ENCODE measurements at regions not wholly inside any gene's neighbourhood (a gene's known extent, or its start where the extent isn't known, plus 50 kb on each side); places are given as distances from the start of the nearest gene placed in this dataset.

DNA sequence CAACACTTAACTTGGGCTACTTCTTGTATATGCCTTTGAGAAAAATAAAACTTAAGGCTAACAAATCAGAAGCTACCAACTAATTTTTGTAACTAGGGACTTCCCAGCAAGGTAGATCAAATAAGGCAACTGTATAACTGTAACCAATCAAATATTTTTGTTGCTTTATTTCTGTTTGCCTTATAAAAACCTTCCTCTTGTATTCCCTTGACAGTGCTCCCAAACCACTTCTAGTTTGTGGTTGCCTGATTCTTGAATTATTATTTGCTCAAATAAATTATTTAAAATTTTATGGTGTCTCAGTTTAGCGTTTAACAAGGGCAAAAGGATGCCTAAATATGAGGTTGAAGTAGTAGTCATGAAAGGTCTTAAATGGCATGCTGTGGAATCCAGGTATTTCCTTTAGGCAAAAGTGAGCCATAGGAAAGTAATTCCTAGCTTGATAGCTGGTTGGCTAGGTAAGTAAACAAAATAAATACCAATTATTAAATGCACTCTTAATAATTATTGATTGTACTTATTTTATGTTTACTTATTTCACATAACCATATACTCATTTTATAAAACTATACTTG, 632.6 kb downstream of the RPL10L start:
- no peak for TF ChIP-seq NR2C1 (IDR thresholded peaks at IDR 0.05)
- TF ChIP-seq NR2C1 (tag; IDR thresholded peaks at IDR 0.05) = no peak
- no peak for TF ChIP-seq ID3 (CRISPR knock-in tag; IDR thresholded peaks at IDR 0.05)
- TF ChIP-seq ID3 (tag; IDR thresholded peaks at IDR 0.05) = no peak
- no peak for TF ChIP-seq CTCF (IDR thresholded peaks at IDR 0.05 in 2 of 3, conservative IDR thresholded peaks at IDR 0.05 in 1 of 3; ENCODE audit: insufficient read depth in 2 of 3, low read depth in 1 of 3, low read length in 3 of 3)
- TF ChIP-seq, protein P1, sequence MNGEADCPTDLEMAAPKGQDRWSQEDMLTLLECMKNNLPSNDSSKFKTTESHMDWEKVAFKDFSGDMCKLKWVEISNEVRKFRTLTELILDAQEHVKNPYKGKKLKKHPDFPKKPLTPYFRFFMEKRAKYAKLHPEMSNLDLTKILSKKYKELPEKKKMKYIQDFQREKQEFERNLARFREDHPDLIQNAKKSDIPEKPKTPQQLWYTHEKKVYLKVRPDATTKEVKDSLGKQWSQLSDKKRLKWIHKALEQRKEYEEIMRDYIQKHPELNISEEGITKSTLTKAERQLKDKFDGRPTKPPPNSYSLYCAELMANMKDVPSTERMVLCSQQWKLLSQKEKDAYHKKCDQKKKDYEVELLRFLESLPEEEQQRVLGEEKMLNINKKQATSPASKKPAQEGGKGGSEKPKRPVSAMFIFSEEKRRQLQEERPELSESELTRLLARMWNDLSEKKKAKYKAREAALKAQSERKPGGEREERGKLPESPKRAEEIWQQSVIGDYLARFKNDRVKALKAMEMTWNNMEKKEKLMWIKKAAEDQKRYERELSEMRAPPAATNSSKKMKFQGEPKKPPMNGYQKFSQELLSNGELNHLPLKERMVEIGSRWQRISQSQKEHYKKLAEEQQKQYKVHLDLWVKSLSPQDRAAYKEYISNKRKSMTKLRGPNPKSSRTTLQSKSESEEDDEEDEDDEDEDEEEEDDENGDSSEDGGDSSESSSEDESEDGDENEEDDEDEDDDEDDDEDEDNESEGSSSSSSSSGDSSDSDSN (IDR thresholded peaks at IDR 0.05; ENCODE audit: borderline replicate concordance in 1 of 2, low read depth in 2 of 2, low read length in 2 of 2) = no peak
- TF ChIP-seq, protein P2, sequence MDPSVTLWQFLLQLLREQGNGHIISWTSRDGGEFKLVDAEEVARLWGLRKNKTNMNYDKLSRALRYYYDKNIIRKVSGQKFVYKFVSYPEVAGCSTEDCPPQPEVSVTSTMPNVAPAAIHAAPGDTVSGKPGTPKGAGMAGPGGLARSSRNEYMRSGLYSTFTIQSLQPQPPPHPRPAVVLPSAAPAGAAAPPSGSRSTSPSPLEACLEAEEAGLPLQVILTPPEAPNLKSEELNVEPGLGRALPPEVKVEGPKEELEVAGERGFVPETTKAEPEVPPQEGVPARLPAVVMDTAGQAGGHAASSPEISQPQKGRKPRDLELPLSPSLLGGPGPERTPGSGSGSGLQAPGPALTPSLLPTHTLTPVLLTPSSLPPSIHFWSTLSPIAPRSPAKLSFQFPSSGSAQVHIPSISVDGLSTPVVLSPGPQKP (CRISPR knock-in tag; IDR thresholded peaks at IDR 0.05) = no peak
